ENCODE measurements at regions not wholly inside any gene's neighbourhood (a gene's known extent, or its start where the extent isn't known, plus 50 kb on each side); places are given as distances from the start of the nearest gene placed in this dataset.

DNA sequence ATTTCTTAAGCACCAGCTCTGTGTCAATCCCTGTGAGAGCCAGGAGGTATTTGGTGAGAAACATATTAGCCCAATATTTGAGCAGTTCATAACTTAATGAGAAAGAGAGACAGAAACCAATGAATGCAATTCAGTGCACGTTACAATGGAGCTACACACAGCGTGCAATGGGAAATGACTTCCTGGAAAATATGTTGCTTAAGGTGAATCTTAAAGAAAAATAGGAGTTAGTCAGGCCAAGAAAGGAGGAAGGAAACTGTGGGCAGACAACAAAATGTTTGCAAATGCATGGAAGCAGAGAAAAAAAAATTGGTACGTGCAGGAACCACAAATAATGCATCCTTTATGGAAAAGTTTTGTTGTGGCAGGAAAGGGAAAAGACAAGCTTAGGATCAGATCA lies 481.7 kb downstream of the BCAT1 start:
- no peak for DNase-seq

DNA sequence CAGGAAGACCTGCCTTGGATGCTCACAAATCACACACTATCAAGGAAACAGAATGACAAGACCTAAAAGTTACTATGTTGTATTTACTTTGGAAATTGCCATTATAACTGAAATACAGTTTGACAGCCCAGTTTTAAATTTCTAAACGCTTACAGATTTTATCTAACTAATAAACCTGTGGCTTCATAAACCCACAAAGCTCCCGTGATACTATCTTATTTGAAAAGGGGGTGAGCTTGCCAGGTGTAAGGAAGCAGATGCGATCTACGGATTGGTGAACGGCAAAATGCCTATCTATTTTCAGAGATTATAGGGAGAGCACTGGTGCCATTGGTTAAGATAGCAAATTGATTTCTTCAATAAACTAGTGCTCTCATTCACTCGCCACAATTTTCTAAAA lies 485.5 kb downstream of the BCAT1 start:
- no peak for DNase-seq

DNA sequence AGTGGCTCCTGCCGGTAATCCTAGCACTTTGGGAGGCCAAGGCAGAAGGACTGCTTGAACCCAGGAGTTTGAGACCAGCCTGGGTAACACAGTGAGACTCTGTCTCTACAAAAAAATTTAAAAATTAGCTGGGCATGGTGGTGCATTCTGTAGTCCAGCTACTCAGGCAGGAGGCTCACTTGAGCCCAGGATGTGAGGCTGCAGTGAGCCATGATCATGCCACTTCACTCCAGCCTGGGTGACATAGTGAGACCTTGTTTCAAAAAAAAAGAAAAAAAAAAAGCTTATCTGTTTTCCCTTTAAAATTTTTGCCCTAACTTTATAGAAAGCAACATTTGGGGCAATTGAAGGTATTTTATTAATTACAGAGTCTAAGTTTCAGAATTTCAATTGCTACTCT lies 486.0 kb downstream of the BCAT1 start:
- DNase-seq = no peak

- no peak for DNase-seq
These were observed 488.4 kb downstream of the BCAT1 start for GRCh38 chr12:24460506-24460905.

GRCh38 chr12:24460099-24460498 lies 488.8 kb downstream of the BCAT1 start:
- DNase-seq = no peak

DNA sequence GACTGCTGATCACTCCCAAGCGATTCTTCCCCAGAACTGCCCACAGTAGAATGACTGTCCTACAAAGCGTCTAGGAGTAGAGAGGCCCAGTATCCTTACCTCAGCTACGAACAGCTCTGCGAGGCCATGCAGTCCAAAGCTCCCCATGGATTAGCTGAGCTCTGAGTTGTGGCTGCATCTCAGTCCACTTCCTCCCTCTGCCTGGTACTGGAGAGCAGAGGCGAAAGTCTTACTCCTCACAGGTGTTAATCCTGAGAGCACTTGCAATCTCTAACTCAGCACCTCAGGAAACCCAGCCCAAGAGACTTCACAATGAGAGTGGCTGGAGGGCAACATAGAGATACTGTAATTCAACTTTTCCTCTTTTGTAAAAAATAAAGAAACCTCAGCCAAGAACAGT lies 493.1 kb downstream of the BCAT1 start:
- no peak for DNase-seq

DNA sequence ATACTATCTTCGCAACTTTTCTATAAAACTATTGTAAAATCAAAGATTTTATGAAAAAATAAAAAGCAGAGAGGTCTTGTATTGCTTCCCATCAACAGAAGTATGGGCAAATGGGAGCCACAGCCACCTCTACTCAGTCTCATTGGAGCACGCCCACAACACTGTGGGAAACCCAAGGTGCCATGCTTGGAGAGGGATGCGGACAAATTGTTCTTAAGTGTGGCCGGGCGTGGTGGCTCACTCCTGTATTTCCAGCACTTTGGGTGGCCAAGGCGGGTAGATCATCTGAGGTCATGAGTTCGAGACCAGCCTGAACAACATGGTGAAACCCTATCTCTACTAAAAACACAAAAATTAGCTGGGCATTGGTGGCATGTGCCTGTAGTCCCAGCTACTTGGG lies 498.2 kb upstream of the SOX5 start:
- no peak for DNase-seq

DNA sequence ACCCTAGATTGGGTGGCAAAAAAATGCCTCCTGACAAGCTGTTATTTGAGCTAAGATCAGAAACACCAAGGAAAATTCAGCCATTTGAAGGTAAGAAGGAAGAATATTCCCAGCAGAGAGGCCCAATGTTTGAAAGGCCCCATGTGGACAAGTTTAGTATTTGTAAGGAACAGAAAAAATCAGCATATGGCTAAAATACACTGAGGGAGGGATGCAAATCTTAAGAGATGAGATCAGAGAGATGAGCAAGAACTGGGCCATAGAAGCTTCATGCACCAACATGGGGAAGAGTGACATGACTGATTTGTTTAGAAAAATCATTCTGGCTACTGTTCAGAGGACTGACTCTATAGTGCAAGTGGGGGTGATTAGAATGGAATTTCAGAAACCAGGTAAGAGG lies 496.8 kb upstream of the SOX5 start:
- no peak for DNase-seq

DNA sequence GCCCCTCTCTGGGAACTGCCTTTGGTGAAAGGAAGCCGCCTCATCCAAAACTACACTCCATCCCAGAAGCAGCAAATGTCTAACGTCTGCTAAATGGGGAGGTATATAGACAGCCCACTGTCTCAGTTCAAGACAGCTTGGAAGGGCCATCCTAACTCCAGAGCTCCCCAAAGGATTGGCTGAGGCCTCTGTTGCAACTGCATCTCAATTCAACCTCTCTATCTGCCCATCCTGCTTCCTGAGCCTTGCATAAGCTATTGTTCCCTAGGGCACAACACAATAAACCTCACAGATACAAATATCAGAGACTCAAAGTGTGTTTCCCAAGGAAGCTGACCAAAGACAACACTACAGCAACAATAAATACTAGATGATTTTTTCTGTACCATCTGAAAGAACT lies 495.2 kb upstream of the SOX5 start:
- DNase-seq = no peak

DNA sequence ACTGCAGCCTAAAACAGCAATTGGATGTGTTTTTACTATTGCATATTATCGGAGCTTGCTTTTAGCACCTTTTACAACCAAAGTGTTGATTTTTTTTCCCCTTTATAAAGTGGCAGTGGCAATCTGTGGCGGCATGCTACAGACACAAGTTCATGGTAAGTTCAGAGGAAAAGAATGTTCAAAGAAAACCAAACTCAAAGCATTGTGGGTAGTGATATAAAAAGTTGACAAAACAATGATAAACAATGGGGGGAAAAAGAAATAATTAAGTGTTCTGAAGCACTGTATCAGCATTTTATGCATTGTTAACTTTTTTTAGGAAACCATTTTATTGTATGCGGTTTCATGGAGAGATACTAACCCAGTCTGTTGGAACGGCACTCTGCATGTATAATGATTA lies 492.0 kb upstream of the SOX5 start:
- no peak for DNase-seq

GRCh38 chr12:24436667-24437066 lies 487.2 kb upstream of the SOX5 start:
- no peak for DNase-seq

- no peak for DNase-seq
These were observed 482.4 kb upstream of the SOX5 start for GRCh38 chr12:24431872-24432271.

DNA sequence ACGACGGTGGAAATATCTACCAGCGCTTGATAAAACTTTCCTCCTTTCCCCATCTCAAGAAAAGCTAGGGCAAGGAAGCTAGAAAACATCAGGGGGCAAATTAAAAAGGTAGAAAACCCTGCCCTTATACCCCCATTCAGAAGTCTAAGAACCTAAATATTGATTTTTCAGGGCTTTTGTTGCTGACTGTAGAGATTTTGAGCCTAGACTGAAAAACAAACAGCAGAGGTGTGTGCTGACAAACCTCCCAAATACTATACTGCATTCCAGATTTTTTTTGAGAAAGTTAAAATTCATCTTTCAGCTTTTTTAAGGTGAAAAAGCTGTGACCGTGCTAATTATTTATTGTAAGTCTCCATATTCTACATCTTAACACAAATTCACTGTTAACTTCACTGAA lies 478.3 kb upstream of the SOX5 start:
- no peak for DNase-seq

DNA sequence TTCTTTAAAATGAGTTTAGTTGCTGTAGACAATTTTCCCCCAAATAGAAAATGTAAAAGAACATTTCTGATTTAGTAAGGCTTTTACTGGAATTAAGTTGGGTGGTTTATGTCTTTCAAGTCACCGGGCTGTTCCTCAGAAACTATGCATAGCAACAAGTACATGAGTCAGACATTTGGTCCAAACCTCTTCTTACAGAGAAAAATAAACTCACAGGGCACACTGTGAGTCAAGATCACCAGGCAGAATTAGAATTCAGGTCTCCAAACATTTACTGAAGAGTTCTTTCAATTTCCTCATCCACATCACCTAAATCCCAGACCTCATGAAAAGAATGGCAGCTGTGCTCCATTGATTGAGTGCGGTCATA lies 476.1 kb upstream of the SOX5 start:
- no peak for DNase-seq

DNA sequence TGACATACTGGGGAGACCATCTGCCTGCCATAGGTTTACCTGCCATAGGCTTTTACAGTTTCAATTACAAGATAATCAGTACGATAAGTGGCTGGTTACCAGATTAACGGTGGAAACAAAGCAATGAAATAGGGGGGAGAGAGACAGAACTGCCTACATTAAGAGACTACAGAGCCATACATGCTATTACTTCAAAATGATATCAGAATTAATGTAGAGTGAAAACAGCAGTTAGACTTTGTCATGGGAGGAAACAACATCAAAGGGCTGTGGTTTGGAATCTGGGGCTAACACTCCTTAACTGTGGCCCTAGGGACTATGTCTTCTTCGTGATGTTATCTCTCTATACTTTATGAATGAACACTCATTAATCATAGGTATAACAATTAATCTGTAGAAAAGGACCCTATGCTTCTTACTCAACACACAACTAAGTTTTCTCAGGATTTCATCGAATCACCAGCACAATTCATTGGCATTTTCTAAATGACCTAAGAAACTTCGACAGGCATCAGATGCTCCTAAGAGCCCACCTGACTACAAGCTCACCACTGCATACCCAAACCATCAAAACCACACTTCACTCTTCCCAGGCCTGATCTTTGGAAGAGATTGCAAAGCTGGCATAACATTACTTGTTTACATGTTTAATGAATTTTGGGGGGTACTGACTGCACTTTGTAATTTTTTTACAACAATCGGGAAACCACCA lies 475.6 kb upstream of the SOX5 start:
- peak in 1 of 5 experiments; percentile 11 for DNase-seq

DNA sequence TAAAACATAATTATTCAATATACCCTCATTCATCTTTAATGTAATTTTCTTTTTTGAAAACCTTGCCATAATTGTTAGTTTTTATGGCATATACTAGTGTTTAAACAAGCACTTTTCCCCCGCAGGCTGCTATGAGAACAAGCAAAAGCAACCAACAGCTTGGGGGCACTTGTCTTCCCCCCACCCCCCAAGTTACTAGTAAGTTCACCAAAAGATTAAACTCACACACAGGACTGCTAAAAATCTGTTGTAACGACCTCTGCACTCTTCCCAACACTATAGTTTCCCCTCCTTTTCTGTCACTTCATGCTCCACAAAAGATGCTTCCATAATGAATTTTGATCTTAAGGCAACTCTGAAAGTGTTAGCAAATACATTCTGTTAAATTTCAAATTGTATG lies 474.9 kb upstream of the SOX5 start:
- no peak for DNase-seq

DNA sequence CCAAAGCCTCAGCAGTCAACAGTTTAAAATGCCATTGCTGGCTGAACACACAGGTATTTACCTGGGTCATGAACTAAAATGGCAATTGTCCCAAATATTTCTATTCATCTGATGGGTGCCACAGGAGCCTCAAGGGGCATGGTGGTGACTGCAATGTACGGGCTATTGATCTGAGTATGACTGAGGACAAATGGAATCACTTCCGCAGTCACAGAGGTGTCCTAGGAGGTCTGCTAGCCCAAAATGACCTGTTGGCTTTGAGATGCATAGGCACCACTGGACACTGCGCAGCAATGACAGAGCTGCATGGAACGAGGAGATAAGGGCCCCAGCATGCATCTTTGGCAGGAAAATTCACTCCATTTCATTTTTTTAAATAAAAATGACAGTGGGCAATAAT lies 474.1 kb upstream of the SOX5 start:
- DNase-seq = no peak

DNA sequence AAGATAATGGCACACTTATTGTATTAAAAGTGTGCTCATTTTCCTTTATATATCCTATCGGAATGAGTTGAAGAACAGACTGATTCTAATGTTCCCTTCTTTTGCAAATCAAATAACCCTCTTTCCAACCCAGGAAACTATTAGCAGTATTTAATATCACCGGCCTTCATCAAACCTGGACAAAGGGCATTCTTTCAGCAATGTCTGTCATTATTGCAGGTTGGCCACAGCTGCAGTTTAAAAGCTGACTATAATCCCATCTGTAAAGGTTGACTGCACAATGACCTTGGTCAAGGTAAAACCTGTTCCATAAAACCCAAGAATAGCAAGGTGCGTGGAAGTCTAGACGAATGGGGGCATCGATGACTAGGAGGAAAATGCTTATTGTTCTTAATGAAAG lies 472.3 kb upstream of the SOX5 start:
- DNase-seq = no peak

- no peak for DNase-seq
These were observed 468.7 kb upstream of the SOX5 start for GRCh38 chr12:24418157-24418556.

DNA sequence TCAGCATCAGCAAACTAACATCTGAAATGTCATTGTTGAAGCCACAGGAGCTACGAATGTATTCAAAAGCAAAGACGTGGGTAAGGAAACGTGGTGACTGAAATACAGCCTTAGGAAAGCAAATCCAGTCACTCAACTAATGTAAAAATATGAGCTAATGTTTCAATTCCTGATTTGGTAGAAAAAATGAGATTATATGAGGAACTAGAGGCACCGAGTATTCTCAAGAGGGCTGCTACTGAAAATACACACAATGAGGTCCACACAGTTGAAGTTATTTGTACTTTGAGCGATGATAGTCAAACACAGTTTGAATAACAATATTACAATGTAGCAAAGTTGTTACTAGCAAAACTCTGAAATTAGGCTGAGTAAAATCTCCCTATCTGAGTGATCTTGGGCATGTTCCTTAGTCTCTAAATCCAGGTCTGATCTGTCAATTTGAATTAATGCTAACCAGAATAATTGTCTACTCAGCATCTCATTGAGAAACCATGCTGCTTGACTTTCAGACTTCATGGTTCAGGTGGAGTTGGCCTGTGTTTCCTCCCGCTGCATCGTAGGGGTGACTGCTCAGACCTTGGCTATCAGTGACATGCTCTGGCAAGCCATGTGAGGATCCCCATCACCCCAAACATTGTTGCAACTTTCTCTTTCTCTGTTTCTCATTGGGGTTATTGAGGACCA lies 467.1 kb upstream of the SOX5 start:
- DNase-seq = no peak

GRCh38 chr12:24415934-24416333 lies 466.5 kb upstream of the SOX5 start:
- DNase-seq = no peak

DNA sequence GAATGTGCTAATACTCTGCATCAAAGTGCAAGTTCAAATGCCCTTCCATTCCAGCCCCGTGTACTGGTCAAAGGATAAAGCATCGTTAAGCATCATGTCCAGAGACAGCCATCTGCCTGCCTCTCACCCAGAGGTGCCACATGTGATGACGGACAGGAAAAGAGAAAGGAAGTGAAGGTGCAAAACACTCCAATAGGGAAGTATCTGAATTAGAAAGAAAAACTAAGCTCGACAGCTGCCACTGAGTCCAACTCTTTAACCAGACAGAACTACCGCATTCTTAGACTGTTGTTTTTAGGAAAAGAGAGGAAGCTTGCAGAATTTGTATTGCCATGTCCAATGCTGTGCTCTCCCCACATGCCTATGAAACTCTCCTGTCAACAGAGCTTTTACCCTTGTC lies 465.0 kb upstream of the SOX5 start:
- DNase-seq = no peak

DNA sequence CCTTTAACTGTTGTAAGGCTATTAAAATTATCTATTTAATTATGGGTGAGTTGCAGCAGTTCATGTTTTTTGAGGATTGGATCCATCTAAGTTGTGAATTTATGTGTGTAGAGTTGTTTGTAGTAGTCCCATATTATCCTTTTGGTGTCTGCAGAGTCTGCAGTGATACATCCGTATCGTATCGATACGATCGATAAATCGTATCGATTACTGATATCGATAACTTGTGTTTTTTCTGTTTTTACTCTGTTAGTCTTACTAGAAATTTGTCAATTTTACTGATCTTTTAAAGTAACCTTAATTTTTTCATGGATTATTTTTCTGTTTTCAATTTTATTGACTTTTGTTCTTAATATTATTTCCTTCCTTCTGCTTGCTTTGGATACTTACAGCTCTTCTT lies 462.5 kb upstream of the SOX5 start:
- DNase-seq = no peak

- DNase-seq = no peak
These were observed 460.4 kb upstream of the SOX5 start for GRCh38 chr12:24409868-24410267.

DNA sequence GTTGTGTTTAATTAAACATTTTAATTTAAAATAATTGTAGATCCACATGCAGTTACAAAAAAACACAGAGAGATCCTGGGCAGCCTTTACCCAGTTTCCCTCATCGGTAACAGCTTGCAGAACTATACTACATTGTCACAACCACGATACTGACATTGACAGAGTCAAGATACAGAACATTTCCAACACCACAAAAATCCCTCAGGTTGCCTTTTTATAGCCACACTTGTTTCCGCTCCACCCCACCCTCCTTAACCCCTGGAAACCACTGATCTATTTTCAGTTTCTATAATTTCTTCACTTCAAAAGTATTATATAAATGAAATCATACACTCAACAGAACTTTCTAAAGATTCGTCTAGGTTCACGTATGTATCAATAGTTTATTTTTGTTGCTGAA lies 458.8 kb upstream of the SOX5 start:
- DNase-seq = no peak

All from T-helper 2 cell (primary cell).